ENCODE measurements at regions not wholly inside any gene's neighbourhood (a gene's known extent, or its start where the extent isn't known, plus 50 kb on each side); places are given as distances from the start of the nearest gene placed in this dataset.

- no peak overlapping the region for H3K27ac Mint-ChIP-seq (ENCODE audit: unreplicated experiment)
- H3K9me3 Mint-ChIP-seq (ENCODE audit: unreplicated experiment) = no peaks in the 10 kb centered on the region
- no peak overlapping the region for H3K4me3 Mint-ChIP-seq (ENCODE audit: unreplicated experiment)
- no peaks in the 10 kb centered on the region for H3K27me3 Mint-ChIP-seq (ENCODE audit: unreplicated experiment)
- DNase-seq (ENCODE audit: extremely low spot score, unreplicated experiment) = no peak
- no peaks in the 10 kb centered on the region for H3K4me1 Mint-ChIP-seq (ENCODE audit: unreplicated experiment)
- no peaks in the 10 kb centered on the region for H3K36me3 Mint-ChIP-seq (ENCODE audit: unreplicated experiment)
- no peak for TF ChIP-seq CTCF (IDR thresholded peaks at IDR 0.05)
These were observed 280.0 kb upstream of the LRRN1 start for GRCh38 chr3:3519266-3519665.

- no peak overlapping the region for H3K4me3 Mint-ChIP-seq (ENCODE audit: unreplicated experiment)
- H3K9me3 Mint-ChIP-seq (ENCODE audit: unreplicated experiment) = no peaks in the 10 kb centered on the region
- no peaks in the 10 kb centered on the region for H3K4me1 Mint-ChIP-seq (ENCODE audit: unreplicated experiment)
- H3K27ac Mint-ChIP-seq (ENCODE audit: unreplicated experiment) = no peak overlapping the region
- no peak for TF ChIP-seq CTCF (IDR thresholded peaks at IDR 0.05)
- no peaks in the 10 kb centered on the region for H3K27me3 Mint-ChIP-seq (ENCODE audit: unreplicated experiment)
- no peaks in the 10 kb centered on the region for H3K36me3 Mint-ChIP-seq (ENCODE audit: unreplicated experiment)
- no peak for DNase-seq (ENCODE audit: extremely low spot score, unreplicated experiment)
These were observed 282.2 kb upstream of the LRRN1 start for GRCh38 chr3:3516996-3517395.

GRCh38 chr3:3516384-3516783 is 282.8 kb upstream of the LRRN1 start:
- Mint-ChIP-seq H3K4me3 (ENCODE audit: unreplicated experiment) (no peak overlapping the region), H3K27ac (ENCODE audit: unreplicated experiment) (no peak overlapping the region), H3K4me1 (ENCODE audit: unreplicated experiment) (no peaks in the 10 kb centered on the region), H3K9me3 (ENCODE audit: unreplicated experiment) (no peaks in the 10 kb centered on the region), H3K27me3 (ENCODE audit: unreplicated experiment) (no peaks in the 10 kb centered on the region), H3K36me3 (ENCODE audit: unreplicated experiment) (no peaks in the 10 kb centered on the region)
- TF ChIP-seq CTCF (IDR thresholded peaks at IDR 0.05) = no peak
- DNase-seq (ENCODE audit: extremely low spot score, unreplicated experiment) = no peak

- no peak for TF ChIP-seq CTCF (IDR thresholded peaks at IDR 0.05)
- no peak for DNase-seq (ENCODE audit: extremely low spot score, unreplicated experiment)
- no peaks in the 10 kb centered on the region for H3K27me3 Mint-ChIP-seq (ENCODE audit: unreplicated experiment)
- H3K27ac Mint-ChIP-seq (ENCODE audit: unreplicated experiment) = no peak overlapping the region
- H3K4me1 Mint-ChIP-seq (ENCODE audit: unreplicated experiment) = no peaks in the 10 kb centered on the region
- no peaks in the 10 kb centered on the region for H3K36me3 Mint-ChIP-seq (ENCODE audit: unreplicated experiment)
- no peak overlapping the region for H3K4me3 Mint-ChIP-seq (ENCODE audit: unreplicated experiment)
- no peaks in the 10 kb centered on the region for H3K9me3 Mint-ChIP-seq (ENCODE audit: unreplicated experiment)
These were observed 289.6 kb upstream of the LRRN1 start for GRCh38 chr3:3509665-3510064.

- no peaks in the 10 kb centered on the region for H3K27me3 Mint-ChIP-seq (ENCODE audit: unreplicated experiment)
- no peaks in the 10 kb centered on the region for H3K9me3 Mint-ChIP-seq (ENCODE audit: unreplicated experiment)
- no peaks in the 10 kb centered on the region for H3K4me1 Mint-ChIP-seq (ENCODE audit: unreplicated experiment)
- TF ChIP-seq CTCF (IDR thresholded peaks at IDR 0.05) = no peak
- H3K36me3 Mint-ChIP-seq (ENCODE audit: unreplicated experiment) = no peaks in the 10 kb centered on the region
- H3K4me3 Mint-ChIP-seq (ENCODE audit: unreplicated experiment) = no peak overlapping the region
- H3K27ac Mint-ChIP-seq (ENCODE audit: unreplicated experiment) = no peak overlapping the region
- no peak for DNase-seq (ENCODE audit: extremely low spot score, unreplicated experiment)
These were observed 294.5 kb upstream of the LRRN1 start for GRCh38 chr3:3504686-3505085.
